OCI-LY1 (cell line): ENCODE measurements at regions not wholly inside any gene's neighbourhood (a gene's known extent, or its start where the extent isn't known, plus 50 kb on each side); places are given as distances from the start of the nearest gene placed in this dataset.
"Not testable (repeated sequence)": the region's sequence is repeated elsewhere in the genome, so short reads cannot be mapped to it uniquely, and the experiment has no call there.

ENCODE experiments used
- CTCF ChIP-seq: fragments of 200-600 bp; sonication (generic), shearing (Covaris generic); IDR thresholded peaks from 2 replicates; pipeline ENCODE4 v1.5.1; 2017; ENCODE audit warnings: mild to moderate bottlenecking, antibody characterized with exemption, low read length, moderate library complexity, mixed read lengths
- EZH2 ChIP-seq: fragments of 200-600 bp; sonication (generic), shearing (Covaris generic); IDR thresholded peaks from 2 replicates; pipeline ENCODE4 v1.8.0; 2017; ENCODE audit warnings: borderline replicate concordance, mixed run types, mild to moderate bottlenecking, antibody characterized with exemption, low read length, moderate library complexity, mixed read lengths

DNA sequence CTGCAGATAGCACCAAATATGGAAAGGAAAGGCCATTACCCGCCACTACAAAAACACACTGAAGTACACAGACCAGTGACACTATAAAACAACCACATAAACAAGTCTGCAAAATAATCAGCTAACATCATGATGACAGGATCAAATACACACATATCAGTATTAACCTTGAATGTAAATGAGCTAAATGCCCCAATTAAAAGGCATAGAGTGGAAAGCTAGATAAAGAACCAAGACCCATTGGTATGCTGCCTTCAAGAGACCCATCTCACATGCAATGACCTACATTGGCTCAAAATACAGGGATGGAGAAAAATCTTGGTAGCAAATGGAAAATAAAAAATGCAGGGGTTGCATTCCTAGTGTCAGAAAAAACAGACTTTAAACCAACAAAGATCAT is 393.9 kb upstream of the GRAMD2B start:
- not testable (repeated sequence) for TF ChIP-seq CTCF, EZH2
